Esophagus squamous epithelium (tissue), 4 donors: ENCODE measurements at regions not wholly inside any gene's neighbourhood (a gene's known extent, or its start where the extent isn't known, plus 50 kb on each side); places are given as distances from the start of the nearest gene placed in this dataset.

Experiments
- POLR2A ChIP-seq, 4 donors: fragments of 450-650 bp; IDR thresholded peaks; one replicate each; pipeline ENCODE4 v1.6.1; 2017; ENCODE audit warnings: antibody characterized with exemption in 4 of 4, mild to moderate bottlenecking in 4 of 4, moderate library complexity in 3 of 4
- TF ChIP-seq, protein P1 (sequence below), 6 experiments: fragments of 450-650 bp in 4 of 6; fragments of 200-600 bp in 2 of 6; sonication (generic) in 2 of 6; IDR thresholded peaks; one replicate each; pipeline ENCODE4 v1.5.1; 2016 to 2019; ENCODE audit warnings: antibody characterized with exemption in 6 of 6, mild to moderate bottlenecking in 4 of 6, moderate library complexity in 4 of 6

DNA sequence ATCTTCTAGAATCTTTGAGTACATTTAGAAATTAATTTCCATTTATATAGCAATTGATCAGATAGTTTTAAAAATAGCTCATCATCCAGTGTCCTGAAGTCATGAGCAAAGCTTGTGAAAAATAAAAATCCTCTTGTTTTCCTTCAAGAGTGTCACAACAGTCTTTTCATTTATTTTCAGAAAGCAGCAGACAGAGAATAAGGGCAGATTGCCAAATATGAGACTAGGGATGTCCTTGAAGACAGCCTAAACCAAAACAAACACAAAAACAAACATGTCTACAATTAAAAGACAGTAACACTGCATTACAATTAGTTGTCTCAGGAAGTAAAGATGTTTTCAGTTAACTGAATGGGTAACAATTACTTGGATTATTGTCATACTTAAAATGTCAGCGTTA, 682.8 kb downstream of the TFAP2A start:
- TF ChIP-seq, protein P1, sequence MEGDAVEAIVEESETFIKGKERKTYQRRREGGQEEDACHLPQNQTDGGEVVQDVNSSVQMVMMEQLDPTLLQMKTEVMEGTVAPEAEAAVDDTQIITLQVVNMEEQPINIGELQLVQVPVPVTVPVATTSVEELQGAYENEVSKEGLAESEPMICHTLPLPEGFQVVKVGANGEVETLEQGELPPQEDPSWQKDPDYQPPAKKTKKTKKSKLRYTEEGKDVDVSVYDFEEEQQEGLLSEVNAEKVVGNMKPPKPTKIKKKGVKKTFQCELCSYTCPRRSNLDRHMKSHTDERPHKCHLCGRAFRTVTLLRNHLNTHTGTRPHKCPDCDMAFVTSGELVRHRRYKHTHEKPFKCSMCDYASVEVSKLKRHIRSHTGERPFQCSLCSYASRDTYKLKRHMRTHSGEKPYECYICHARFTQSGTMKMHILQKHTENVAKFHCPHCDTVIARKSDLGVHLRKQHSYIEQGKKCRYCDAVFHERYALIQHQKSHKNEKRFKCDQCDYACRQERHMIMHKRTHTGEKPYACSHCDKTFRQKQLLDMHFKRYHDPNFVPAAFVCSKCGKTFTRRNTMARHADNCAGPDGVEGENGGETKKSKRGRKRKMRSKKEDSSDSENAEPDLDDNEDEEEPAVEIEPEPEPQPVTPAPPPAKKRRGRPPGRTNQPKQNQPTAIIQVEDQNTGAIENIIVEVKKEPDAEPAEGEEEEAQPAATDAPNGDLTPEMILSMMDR (IDR thresholded peaks at IDR 0.05), result no peak
- no peak for TF ChIP-seq POLR2A (IDR thresholded peaks at IDR 0.05)
